HCEC 1CT (cell line): ENCODE measurements at regions not wholly inside any gene's neighbourhood (a gene's known extent, or its start where the extent isn't known, plus 50 kb on each side); places are given as distances from the start of the nearest gene placed in this dataset.
"Not testable (repeated sequence)": the region's sequence is repeated elsewhere in the genome, so short reads cannot be mapped to it uniquely, and the experiment has no call there.

Experiments
- DNase-seq: peaks from one replicate; pipeline ENCODE4 v3.0.0-alpha.2; 2017

DNA sequence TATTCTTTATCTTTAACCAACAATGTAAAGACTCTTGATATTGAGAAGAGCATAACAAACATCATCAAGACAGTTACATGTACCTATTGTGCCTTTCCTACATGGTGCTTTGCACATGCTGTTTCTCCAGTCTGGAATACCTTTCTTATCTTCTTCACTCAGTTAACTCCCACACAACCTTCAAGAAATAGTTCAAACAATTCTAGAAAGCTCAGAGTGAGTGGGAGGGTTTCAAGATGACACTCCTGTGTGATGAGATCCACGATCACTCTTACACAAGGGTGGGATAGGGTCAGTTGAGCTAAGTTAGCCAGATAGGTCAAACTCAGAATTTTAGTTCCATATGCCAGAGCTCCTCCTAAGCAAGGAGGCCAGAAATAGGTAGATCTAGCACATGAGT, 915.5 kb downstream of the NR2F1-AS1 start:
- no peak for DNase-seq

DNA sequence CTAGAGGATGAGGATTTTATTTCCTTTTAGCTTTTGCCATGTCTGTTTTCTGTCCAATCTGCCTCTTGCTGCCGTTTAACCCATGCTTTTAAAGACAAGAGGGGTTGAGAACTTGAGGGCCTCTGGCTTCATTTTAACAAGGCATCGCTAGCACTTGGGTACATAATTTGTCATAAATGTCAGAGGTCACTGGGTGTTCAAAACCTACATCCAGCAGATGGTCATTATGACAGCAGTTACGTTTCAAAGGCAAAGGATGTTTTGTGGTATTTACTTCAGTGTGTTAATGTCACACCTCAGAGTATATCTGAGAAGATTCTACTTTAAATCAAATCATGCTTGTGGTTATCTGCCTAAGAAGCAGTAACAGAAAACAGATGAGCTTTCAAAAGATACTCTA, 918.3 kb downstream of the NR2F1-AS1 start:
- DNase-seq: no peak

DNA sequence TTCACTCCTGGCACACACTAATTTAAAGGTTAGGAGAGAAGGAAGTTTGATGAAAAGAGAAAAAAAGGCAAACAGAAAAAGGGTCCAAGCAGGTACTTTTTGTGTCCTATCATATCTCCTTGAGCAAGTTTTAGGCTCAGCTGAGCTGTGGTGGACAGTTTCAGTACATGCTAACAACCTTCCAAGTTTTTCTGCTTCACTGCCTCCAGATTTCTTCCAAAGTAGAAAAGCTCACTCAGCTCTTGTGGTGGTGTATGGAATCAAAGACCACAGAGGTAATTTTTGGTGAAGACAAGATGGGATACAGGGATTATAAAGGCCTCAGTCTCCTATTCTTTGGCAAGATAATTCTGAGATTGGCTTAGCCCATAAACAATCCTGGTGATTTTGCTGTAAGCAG, 921.8 kb downstream of the NR2F1-AS1 start:
- DNase-seq: no peak

DNA sequence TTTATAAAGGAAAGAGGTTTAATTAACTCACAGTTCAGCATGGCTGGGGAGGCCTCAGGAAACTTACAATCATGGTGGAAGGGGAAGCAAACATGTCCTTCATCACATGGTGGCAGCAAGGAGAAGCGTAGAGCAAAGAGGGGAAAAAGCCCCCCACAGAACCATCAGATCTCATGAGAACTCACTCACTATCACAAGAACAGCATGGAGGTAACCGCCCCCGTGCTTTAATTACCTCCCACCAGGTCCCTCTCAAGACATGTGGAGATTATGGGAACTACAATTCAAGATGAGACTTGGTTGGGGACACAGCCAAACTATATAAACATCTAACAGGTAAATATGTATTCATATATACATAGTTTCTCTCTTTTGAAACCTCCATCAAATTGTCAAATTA, 926.4 kb downstream of the NR2F1-AS1 start:
- DNase-seq: not testable (repeated sequence)

DNA sequence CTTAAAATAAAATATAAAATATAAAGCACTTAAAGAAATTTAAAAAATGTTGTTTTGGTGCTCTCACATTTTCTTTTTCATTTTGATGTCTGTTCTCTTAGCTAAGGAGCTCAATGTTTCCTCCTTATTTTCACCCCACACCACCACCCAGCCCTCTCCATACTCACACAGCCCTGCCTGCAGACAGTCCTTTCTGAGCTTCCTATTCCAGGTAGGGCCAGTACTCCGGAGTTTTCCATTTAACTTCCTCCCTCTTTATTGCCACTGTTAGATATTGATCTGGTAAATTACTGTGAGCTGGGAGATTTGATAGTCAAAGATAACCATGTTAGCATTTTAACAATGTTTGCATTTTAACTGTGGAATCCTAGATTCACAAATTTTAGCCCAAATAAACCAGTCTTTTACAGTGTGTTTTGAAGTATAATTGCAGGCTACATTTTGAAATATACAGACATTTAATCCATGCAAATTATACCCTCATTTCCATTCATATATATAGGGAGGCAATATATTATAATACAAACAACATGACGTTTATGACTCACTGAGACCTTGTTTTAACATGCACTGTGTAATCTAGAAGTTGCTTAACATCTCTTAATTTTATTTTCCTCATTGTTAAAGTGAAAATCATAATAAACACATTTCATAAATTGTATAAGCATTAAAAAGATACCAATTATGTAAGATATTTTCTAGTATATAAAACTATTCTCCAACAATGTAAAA, 927.1 kb downstream of the NR2F1-AS1 start:
- peak; percentile 20 for DNase-seq

DNA sequence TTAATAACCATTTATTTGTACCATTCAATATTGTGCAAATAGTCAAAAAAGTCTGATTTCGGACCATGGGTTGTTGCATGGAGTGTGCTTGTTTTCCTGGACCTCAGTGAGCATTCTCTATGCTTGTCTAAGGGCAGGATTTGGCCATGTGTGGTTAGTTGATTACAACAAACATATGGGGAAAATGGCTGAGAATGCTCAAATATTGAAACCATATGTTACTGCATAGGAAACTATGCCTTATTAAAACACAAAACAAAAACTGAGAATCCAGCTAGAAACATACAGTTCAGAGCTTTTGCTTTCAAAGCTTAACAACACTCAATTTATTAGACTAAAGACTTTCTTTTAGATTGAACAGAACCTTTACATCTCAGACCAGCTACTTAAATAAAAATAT, 928.3 kb downstream of the NR2F1-AS1 start:
- peak; percentile 45 for DNase-seq

DNA sequence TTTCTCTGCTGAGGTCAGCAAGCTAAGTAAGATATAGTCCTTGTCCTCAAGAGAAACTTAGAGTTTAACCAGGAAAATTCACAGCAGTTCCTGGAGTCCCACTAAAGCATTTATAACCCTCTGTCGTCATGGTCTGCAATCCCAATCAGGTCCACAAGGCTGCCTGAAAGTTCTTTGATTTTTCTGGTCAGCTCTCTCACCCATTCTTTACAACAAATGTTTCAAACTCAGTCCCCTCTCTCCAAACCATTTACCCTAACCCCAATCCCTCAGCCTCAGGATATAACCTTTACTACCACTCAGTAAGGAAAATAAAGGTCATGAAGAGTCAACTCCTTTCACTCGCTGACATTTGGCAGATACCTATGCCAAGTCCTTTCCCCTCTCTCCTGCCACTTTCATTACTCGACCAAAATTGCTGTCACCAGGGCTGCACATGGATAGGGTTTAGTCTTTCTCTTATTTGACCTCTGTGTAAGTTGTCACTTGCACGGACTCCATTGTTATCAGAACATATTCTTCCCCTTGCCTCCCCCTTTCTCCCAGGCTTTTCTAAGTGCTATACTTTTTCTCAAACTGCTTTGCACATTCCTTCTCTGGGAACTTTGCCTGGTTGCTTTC, 936.6 kb downstream of the NR2F1-AS1 start:
- DNase-seq: peak; percentile 6

DNA sequence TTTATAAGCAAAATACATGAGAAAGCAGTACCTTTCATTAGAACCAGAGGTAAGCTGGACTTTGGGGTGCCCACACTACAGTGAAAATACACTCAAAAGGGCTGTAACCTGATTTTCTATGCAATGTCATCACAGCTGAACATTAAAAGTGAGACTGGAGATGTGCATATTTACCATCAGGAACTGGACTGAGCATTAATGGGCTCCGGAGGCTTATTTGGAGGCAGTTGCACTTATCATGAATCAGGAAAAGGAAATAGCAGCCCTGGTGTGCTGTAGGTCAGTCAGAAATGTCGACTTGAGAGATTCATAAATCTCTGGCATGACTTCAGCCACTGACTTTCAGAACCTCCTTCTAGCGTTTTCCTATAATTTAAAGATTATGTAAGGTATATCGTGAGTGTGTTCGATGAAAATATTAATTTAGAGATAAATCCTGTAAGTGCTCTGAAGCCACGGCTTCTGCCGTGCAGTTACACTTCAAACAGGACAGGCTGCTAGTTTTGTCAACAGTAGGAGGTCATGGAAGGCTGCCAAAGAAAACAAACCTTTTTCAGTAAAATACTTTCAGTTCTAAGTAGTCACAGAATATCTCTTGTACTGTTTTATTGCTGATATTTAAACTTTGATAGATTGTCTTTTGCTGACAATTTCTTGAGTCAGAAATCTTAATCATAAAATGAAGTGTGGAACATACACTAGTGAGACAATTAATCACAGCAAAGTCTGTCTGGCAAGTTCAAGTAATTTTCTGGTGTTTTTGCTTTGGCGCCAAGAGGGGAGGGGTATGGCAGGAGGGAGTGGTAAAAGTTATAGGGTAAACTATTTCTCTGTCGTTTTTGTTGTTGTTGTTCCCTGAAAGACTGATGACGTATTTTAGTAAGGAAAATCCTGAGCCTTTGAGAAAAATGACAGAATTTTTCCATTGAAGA, 939.7 kb downstream of the NR2F1-AS1 start:
- DNase-seq: peak; percentile 62

DNA sequence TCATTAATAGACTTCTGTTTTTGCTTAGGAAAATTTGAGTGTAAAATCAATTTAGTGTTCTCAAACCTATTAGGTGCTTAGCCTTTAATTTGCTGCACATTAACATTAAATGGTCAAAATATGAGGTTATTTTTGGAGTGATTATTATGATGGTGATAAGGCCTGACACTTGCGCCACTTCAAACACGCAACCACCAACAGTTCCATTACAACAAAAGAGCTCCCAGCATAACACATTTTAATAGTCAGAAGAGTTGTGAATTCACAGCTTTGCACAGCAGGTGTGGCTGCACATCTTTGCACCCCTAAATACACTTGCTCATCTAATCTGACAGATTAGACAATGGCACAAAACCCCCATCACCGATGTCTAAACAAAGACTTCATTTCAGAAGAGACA, 940.7 kb downstream of the NR2F1-AS1 start:
- DNase-seq: no peak

DNA sequence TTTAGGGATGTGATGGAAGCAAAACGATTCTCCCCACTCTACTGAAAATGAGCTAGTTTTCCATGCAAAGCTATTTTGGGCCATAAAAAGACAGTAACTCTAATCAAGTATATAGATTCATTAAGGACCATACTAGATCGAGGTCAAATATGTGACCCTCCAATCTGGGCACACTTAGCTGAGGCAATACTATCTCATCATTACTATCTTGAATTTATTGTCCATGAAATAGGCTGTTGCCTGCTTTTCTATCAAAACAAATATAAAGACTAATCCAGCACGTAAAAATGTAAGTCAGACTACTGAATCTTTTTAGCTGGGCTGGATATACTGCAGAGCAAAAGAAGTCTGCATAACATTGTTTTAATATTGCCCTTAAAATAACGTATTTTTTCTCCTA, 943.1 kb downstream of the NR2F1-AS1 start:
- DNase-seq: no peak

DNA sequence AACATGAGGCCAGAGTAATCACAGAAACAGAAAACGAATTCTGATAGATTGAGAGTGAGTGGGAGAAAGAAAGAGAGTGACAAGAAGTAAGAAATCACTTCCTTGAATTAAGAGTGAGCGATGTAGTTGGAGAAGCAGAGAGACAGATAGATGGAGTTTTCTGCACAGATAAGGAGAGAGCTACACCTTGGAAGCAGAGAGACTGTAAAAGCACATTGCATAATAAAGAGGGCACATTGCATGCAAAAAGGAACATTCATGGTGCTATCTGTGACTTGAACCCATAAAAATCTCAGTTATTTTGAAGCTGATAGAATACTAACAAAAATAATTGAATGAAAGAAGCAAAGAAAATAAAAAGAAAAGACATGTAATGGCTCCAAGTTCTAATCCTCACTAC, 943.8 kb downstream of the NR2F1-AS1 start:
- no peak for DNase-seq

DNA sequence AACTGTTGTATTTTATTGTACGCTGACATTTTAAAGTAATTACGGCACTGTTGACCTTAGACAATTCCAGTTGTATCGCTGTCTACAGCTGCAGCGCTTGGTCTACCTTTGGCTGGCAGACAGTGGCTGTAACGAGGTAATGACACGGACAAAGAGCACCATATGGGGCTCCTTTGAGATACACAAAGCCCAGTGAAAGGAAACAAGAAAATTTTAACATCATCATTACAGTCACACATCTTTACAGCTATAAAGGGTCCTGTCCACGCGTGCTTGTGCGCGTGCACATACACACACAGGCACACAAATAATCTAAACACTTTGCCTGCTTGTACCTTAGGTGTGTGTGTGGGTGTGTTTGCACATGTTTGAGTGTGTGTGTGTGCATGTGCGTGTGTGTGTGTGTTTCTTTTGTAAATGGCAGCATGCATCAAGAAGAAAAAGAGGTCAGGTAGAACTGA, 946.0 kb downstream of the NR2F1-AS1 start:
- DNase-seq: no peak

DNA sequence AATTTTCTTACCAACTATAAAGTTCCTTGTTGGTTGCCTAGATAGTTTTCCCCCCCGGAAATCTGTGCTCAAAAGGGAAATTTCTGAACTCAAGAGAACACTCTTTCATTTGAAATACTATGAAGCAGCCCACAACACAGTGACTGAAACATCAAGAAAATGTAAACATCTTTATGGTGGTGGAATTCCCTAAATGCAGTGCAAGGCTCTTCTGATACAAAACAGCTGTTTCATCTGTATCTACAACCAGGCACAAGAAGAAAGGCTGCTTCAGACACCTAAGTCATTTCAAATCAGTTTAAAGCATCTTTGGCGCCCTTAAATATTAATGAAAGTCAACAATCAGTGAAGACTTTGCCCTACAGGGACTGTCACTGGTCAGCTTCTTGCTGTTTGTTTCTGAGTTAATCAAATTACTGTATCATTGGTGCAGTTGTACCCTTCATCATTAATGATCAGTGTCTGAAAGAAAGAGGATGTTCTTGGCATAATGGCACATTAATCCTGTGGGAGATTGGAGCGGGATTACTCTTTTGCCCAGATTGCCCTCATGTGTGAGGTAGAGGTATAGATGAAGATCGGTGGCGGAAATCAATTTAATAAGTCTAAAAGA, 947.0 kb downstream of the NR2F1-AS1 start:
- no peak for DNase-seq

DNA sequence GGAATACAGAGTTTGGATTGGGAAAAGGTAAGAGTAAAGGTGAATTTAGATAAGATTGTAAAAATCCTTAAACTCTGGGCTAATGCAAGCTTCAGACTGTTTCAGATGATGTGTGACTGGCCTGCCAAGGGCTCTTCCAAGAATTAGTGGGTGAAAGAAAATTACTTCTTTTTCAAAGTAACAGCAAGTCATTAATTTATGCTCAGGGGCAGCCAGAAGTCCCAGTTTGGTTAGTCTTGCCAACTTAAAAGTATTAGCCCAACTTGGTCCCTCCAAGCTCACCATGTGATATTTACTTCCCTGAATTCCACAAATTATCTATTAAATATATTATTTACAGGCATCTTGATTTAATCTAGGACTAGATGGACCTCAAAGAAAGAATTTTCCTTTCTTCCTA, 947.8 kb downstream of the NR2F1-AS1 start:
- DNase-seq: no peak

DNA sequence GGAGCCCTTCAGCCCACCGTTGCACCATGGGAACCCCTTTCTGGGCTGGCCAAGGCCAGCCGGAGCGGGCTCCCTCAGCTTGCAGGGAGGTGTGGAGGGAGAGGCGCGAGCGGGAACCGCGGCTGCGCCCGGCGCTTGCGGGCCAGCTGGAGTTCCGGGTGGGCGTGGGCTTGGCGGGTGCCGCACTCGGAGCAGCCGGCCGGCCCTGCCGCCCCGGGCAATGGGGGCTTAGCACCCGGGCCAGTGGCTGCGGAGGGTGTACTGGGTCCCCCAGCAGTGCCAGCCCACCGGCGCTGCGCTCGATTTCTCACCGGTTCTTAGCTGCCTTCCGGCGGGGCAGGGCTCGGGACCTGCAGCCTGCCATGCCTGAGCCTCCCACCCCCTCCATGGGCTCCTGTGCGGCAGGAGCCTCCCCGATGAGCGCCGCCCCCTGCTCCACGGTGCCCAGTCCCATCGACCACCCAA, 949.8 kb downstream of the NR2F1-AS1 start:
- not testable (repeated sequence) for DNase-seq

DNA sequence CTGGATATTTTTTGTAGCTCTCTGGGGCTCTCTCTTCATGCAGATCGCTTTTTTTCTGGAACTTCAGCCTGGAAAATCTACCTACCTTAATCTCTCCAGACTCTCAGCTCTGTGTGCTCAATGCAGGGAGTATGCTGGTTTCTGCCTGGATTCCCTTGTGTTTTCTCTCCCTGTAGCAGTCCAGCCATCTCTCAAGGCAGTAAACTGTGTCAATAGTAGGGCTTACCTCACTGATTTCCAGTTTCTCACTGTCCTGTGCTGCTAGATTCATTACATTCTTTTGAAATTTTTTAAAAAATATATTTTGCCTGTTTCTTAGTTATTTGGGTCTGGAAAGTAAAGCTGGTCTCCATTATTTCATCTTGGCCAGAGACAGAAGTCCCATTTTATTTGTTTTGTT, 951.4 kb downstream of the NR2F1-AS1 start:
- DNase-seq: no peak

DNA sequence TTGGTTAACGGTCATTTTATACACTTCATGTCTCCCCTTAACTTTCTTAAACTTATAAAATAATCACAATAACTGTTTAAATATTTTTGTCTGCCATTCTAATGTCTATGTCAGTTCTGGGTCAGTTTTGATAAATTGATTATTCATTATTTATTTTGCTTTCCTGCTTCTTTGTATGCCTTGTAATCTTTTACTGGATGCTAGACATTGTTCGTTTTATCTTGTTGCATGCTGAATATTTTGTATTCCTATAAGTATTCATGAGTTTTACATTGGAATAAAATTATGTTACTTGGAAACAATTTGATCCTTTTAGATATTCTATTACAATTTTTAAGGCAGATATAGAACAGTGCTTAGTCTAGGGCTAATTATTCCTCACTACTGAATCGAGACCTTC, 952.0 kb downstream of the NR2F1-AS1 start:
- no peak for DNase-seq

DNA sequence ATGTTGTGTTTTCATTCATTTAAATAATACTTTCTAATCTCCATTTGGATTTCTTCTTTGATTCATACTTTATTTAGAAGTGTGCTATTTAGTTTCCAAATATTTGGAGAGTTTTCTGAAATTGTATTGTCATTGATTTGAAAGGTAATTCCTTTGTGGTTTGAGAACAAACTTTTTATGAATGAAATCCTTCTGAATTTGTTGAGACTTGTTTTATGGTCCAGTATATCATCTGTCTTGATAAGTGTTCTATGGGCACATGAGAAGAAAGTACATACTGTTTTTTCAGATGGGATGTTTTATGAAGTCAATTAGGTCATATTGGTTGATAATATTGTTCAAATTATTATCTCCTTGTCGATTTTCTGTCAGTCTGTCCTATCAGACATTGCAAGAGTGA, 953.8 kb downstream of the NR2F1-AS1 start:
- DNase-seq: no peak

DNA sequence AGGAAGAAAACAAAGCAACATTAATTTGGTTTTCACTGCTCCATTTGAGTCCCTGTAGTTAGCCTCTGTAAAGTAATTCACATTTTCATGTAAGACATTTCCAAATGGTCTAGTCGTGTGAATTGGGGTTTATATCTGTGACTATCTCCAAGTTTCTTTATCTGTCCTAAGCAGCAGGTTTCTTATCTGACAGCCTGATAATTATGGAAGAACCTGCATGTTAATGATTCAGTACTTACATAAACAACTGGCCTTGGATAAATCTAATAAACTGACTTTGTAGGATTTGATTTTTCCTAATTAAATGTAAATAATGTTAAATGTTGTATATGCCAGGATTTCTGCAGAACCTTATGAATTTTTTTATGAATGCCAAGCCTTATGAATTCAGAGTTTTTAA, 964.9 kb downstream of the NR2F1-AS1 start:
- no peak for DNase-seq

DNA sequence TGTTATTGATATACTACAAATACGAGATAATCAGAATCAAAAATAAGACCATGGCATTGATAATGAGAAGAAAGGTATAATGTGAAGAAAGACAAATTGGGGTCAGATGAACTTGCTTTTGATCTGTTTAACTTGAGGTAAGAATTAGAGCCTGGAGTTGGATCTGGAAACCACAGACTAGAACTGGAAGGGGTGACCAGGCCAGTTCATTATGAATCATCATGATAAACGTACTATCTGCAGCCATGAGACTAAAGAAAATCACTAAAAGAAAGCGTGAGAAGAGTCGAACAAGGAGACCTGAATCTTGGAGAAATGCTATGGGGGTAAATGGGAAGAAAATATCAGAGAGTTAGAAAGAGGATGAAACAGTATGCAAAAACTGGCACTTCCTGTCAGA, 967.5 kb downstream of the NR2F1-AS1 start:
- peak; percentile 61 for DNase-seq

DNA sequence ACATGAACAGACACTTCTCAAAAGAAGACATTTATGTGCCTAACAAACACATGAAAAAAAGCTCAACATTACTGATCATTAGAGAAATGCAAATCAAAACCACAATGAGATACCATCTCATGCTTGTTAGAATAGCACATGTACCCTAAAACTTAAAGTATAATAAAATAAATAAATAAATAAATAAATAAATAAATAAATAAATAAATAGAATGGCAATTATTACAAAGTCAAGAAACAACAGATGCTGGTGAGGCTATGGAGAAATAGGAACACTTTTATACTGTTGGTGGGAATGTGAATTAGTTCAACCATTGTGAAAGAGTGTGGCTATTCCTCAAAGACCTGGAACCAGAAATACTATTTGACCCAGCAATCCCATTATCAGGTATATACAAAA, 970.6 kb downstream of the NR2F1-AS1 start:
- not testable (repeated sequence) for DNase-seq

DNA sequence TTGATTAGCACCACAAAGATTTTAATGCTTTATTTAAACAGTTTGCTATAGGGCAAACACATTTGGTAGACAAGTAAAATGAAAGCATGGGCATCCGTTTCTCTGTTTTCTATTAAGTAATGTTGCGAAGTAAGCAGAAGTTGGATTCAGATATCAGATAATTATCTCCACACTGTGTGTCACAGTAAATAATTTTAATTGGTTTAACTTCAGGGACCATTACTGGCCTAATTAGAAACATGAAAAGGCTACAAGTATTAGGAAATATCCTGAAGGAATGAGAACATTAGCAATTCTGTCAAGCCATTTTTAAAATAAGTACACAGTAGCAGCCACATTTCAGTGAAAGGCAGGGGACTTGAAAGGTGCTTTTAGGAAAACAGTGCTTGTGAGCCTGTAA, 975.4 kb downstream of the NR2F1-AS1 start:
- DNase-seq: no peak

DNA sequence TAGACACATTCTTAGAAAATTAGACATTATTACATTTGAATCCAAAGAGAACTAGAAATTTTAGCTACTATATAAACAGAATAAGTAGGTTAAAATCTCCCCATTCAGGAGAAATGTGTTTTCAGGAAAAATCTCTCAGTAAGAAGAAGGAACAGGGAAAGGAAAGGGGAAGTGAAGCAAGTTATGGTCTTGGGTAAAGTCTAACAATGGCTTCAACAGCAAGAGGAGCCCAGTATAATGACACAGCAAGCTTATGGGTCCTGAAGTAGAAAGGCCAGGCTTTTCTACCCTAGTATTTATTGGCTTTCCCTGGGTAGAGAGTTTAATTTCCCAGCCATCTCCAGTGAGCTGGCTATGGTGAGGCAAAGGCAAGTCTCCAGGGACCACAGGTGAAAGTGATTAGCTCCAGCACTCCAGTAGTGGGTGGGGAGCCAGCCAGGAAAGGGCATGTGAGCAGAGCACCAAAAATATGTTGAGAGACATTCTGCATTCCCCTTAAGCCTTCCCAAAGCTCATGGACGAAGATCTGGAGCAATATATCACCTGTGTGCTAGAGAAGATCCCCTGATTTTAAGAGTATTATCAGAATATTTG, 981.7 kb downstream of the NR2F1-AS1 start:
- no peak for DNase-seq
